HUES48 (cell line): ENCODE measurements at regions not wholly inside any gene's neighbourhood (a gene's known extent, or its start where the extent isn't known, plus 50 kb on each side); places are given as distances from the start of the nearest gene placed in this dataset.
"Not testable (repeated sequence)": the region's sequence is repeated elsewhere in the genome, so short reads cannot be mapped to it uniquely, and the experiment has no call there.

ENCODE experiments used
- H3K27ac ChIP-seq: one replicate; pipeline ENCODE4 v1.7.0; 2013; ENCODE audit warnings: low read depth, low read length, inconsistent platforms
- H3K27me3 ChIP-seq: 2 replicates; pipeline ENCODE4 v1.6.1; 2013; ENCODE audit warnings: mild to moderate bottlenecking, low read length; ENCODE audit not compliant: control insufficient read depth, insufficient read depth
- H3K36me3 ChIP-seq: 2 replicates; pipeline ENCODE4 v1.6.1; 2013; ENCODE audit warnings: low read length; ENCODE audit not compliant: control insufficient read depth, insufficient read depth
- H3K4me1 ChIP-seq: 2 replicates; pipeline ENCODE4 v1.6.1; 2013; ENCODE audit warnings: mild to moderate bottlenecking, low read length; ENCODE audit not compliant: control insufficient read depth, insufficient read depth
- H3K4me3 ChIP-seq: 2 replicates; pipeline ENCODE4 v1.5.1; 2013; ENCODE audit warnings: mild to moderate bottlenecking, low read depth, low read length
- H3K9ac ChIP-seq: 2 replicates; pipeline ENCODE4 v1.6.1; 2013; ENCODE audit warnings: mild to moderate bottlenecking, low read depth, low read length, moderate library complexity
- H3K9me3 ChIP-seq: 2 replicates; pipeline ENCODE4 v1.6.1; 2013; ENCODE audit warnings: low read length; ENCODE audit not compliant: control insufficient read depth, insufficient read depth

DNA sequence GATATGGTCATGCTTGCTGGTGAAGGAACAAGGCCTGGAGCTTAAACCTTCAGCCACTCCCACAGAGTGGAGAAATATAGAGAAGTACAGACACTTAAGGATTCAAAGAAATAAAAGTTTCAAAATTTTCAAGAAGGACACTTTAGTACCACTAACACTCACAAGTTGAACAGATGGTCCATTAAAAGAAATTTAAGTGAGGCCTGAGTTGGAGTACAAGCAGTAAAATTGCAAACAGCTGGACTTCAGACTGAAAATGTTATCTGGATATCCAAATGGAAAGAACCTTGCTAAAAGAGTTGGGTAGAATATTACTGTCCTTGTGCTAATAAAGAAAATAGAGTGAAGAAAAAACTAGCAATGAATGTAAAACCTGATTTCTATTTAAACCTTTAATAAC, 397.1 kb upstream of the KCNMB2 start:
- Histone ChIP-seq H3K4me1 (no peaks in the 10 kb centered on the region), H3K9ac (no peak overlapping the region), H3K9me3 (no peaks in the 10 kb centered on the region), H3K4me3 (no peak overlapping the region), H3K27ac (no peak overlapping the region), H3K27me3 (no peaks in the 10 kb centered on the region), H3K36me3 (no peaks in the 10 kb centered on the region)

- H3K9ac ChIP-seq = no peak overlapping the region
- H3K4me1 ChIP-seq = no peaks in the 10 kb centered on the region
- no peak overlapping the region for H3K4me3 ChIP-seq
- no peak overlapping the region for H3K27ac ChIP-seq
- H3K36me3 ChIP-seq = no peaks in the 10 kb centered on the region
- no peaks in the 10 kb centered on the region for H3K9me3 ChIP-seq
- no peaks in the 10 kb centered on the region for H3K27me3 ChIP-seq
Observed at GRCh38 chr3:178140531-178141304, 395.5 kb upstream of the KCNMB2 start.

DNA sequence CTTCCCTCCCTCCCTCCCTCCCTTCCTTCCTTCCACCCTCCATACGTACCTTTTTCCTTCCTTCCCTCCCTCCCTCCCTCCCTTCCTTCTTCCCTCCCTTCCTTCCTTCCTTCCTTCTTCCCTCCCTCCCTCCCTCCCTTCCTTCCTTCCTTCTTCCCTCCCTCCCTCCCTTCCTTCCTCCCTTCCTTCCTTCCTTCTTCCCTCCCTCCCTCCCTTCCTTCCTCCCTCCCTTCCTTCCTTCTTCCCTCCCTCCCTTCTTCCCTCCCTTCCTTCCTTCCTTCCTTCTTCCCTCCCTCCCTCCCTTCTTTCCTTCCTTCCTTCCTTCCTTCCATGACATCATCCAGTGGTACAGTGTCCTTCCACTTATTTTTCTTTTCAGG, 394.9 kb upstream of the KCNMB2 start:
- H3K27ac ChIP-seq, H3K9ac ChIP-seq, H3K4me1 ChIP-seq, H3K4me3 ChIP-seq, H3K36me3 ChIP-seq, H3K9me3 ChIP-seq, H3K27me3 ChIP-seq: not testable (repeated sequence)

DNA sequence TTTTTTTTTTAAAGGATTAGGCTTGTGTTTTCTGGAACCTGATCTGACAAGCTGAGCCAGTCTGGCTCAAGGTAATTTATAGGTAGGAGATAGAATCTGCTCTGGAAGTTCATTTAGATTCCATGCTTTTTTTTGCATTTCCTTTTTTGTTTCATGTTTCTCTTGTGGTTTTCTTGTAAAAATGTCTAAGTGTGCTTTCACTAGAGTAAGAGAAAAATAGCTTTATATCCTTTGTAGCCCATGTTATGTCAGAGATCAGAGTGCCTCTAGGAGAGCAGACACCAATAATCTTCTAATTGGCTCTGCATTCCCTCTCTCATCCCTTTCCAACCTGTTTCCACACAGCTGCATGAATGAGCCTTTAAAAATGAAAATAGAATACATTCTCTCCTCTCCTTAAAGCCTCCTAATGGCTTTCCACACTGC, 389.8 kb upstream of the KCNMB2 start:
- H3K4me1 ChIP-seq = no peaks in the 10 kb centered on the region
- no peaks in the 10 kb centered on the region for H3K9me3 ChIP-seq
- H3K9ac ChIP-seq = no peak overlapping the region
- H3K36me3 ChIP-seq = no peaks in the 10 kb centered on the region
- H3K4me3 ChIP-seq = no peak overlapping the region
- no peaks in the 10 kb centered on the region for H3K27me3 ChIP-seq
- no peak overlapping the region for H3K27ac ChIP-seq

GRCh38 chr3:178147001-178147400, 389.2 kb upstream of the KCNMB2 start:
- no peaks in the 10 kb centered on the region for H3K36me3 ChIP-seq
- H3K9me3 ChIP-seq = no peaks in the 10 kb centered on the region
- no peak overlapping the region for H3K27ac ChIP-seq
- peaks cover under 1% of the 10 kb centered on the region; the same call in 1 of the 2 replicates for H3K4me1 ChIP-seq
- no peak overlapping the region for H3K4me3 ChIP-seq
- no peak overlapping the region for H3K9ac ChIP-seq
- no peaks in the 10 kb centered on the region for H3K27me3 ChIP-seq

GRCh38 chr3:178152031-178152806, 384.0 kb upstream of the KCNMB2 start:
- Histone ChIP-seq H3K4me1 (peaks cover 4% of the 10 kb centered on the region; the same call in 1 of the 2 replicates), H3K27ac (no peak overlapping the region), H3K9ac (no peak overlapping the region), H3K36me3 (no peaks in the 10 kb centered on the region), H3K27me3 (no peaks in the 10 kb centered on the region), H3K4me3 (no peak overlapping the region), H3K9me3 (no peaks in the 10 kb centered on the region)

GRCh38 chr3:178152988-178153387, 383.2 kb upstream of the KCNMB2 start:
- Histone ChIP-seq H3K27me3 (no peaks in the 10 kb centered on the region), H3K27ac (no peak overlapping the region), H3K36me3 (no peaks in the 10 kb centered on the region), H3K9ac (no peak overlapping the region), H3K4me1 (peaks cover 4% of the 10 kb centered on the region; the same call in 1 of the 2 replicates), H3K9me3 (no peaks in the 10 kb centered on the region), H3K4me3 (no peak overlapping the region)

DNA sequence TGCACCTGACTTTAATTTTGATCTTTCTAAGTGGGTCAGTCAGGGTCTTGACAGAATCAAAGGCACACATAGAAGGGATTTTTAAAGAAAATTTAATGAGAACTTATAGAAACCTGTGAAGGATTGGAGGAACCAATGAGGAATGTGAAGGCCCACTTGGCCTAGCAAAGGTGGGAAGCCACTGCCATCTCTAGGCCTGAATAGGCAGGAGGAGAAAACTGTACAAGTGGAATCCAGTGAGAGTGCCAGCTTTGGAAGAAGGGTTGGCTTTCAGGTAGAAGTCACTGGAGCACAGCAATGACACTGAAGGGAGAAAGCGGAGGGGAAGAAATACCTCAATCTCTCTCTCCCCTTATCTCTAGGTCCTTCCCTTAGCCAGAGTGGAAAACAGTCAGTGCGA, 380.7 kb upstream of the KCNMB2 start:
- Histone ChIP-seq H3K9me3 (no peaks in the 10 kb centered on the region), H3K4me1 (peaks cover 21% of the 10 kb centered on the region), H3K27me3 (no peaks in the 10 kb centered on the region), H3K27ac (no peak overlapping the region), H3K36me3 (no peaks in the 10 kb centered on the region), H3K9ac (no peak overlapping the region), H3K4me3 (no peak overlapping the region)

GRCh38 chr3:178156301-178156700, 379.9 kb upstream of the KCNMB2 start:
- Histone ChIP-seq H3K27ac (no peak overlapping the region), H3K4me1 (peaks cover 23% of the 10 kb centered on the region), H3K27me3 (no peaks in the 10 kb centered on the region), H3K9me3 (no peaks in the 10 kb centered on the region), H3K9ac (no peak overlapping the region), H3K36me3 (no peaks in the 10 kb centered on the region), H3K4me3 (no peak overlapping the region)

DNA sequence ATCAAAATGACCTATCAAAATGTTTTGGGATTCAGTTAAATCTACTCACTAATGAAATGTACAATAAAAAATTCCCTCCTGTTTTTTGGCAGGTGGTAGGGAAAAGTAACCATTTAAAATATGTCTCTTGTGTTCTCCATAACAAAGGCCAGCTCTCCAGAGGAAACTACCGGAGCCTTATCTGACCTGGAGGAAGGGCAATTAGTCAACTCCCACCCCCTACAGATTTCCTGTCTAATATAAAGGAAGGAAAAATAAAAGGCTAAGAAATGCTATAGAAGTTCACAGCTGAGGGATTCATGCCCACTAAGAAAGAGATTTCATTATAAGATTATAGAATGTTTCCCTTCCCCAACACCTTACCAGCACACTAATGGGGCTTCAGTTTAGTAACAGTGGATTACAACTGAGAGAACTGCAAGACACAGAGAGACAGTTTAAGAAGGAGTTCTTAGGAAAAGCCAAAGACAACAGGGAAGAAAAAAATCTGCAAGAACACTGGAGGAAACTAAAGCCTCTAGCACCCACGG, 376.5 kb upstream of the KCNMB2 start:
- Histone ChIP-seq H3K9ac (no peak overlapping the region), H3K36me3 (no peaks in the 10 kb centered on the region), H3K4me1 (peaks cover 19% of the 10 kb centered on the region), H3K27ac (peak overlapping the region; percentile 83), H3K9me3 (no peaks in the 10 kb centered on the region), H3K4me3 (0 out of 2 replicates have a peak overlapping the region, but pooled peaks have one; percentile 10), H3K27me3 (no peaks in the 10 kb centered on the region)

DNA sequence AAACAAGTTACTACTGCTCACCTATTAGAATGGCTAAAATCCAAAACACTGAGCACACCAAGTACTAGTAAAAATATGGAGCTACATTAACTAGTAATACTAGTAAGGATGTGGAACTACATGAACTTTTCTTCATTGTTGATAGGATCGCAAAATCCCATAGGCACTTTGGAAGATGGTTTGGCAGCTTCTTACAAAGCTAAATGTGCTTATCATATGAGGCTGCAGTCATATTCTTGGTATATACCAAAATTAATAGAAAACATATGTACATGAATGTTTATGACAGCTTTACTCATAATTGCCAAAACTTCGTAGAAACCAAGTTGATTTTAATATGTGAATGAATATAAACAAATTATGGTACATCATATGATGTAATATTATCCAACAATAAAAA, 366.8 kb upstream of the KCNMB2 start:
- no peak overlapping the region for H3K9ac ChIP-seq
- no peak overlapping the region for H3K27ac ChIP-seq
- H3K4me1 ChIP-seq = no peaks in the 10 kb centered on the region
- no peak overlapping the region for H3K4me3 ChIP-seq
- no peaks in the 10 kb centered on the region for H3K36me3 ChIP-seq
- no peaks in the 10 kb centered on the region for H3K27me3 ChIP-seq
- no peaks in the 10 kb centered on the region for H3K9me3 ChIP-seq
